Mesodermal cell (in vitro differentiated cells): ENCODE measurements at regions not wholly inside any gene's neighbourhood (a gene's known extent, or its start where the extent isn't known, plus 50 kb on each side); places are given as distances from the start of the nearest gene placed in this dataset.

Experiments used
- H3K27ac ChIP-seq: 2 replicates; pipeline ENCODE4 v1.7.0; 2013; ENCODE audit warnings: mild to moderate bottlenecking, low read depth, low read length, moderate library complexity; ENCODE audit not compliant: severe bottlenecking
- H3K36me3 ChIP-seq: 2 replicates; pipeline ENCODE4 v1.7.1; 2013; ENCODE audit warnings: mild to moderate bottlenecking, low read length, moderate library complexity; ENCODE audit not compliant: control insufficient read depth, insufficient read depth
- H3K4me1 ChIP-seq: one replicate; pipeline ENCODE4 v1.7.1; 2013; ENCODE audit warnings: mild to moderate bottlenecking, low read length; ENCODE audit not compliant: insufficient read depth, control insufficient read depth, poor library complexity, severe bottlenecking
- H3K4me3 ChIP-seq: 2 replicates; pipeline ENCODE4 v1.7.0; 2013; ENCODE audit warnings: low read length, control low read depth, mild to moderate bottlenecking; ENCODE audit not compliant: insufficient read depth, poor library complexity, severe bottlenecking; ENCODE audit errors: extremely low read depth
- H3K9me3 ChIP-seq: 2 replicates; pipeline ENCODE4 v1.7.1; 2013; ENCODE audit warnings: mild to moderate bottlenecking, low read length, moderate library complexity; ENCODE audit not compliant: control insufficient read depth
- WGBS, 2 experiments: methylation state at CpG; one replicate each; pipeline ENCODE4 v1.1.5; 2013; ENCODE audit warnings: missing lambda C conversion rate in 2 of 2; ENCODE audit not compliant: insufficient coverage in 2 of 2; 5-methylcytosine and 5-hydroxymethylcytosine counted together

DNA sequence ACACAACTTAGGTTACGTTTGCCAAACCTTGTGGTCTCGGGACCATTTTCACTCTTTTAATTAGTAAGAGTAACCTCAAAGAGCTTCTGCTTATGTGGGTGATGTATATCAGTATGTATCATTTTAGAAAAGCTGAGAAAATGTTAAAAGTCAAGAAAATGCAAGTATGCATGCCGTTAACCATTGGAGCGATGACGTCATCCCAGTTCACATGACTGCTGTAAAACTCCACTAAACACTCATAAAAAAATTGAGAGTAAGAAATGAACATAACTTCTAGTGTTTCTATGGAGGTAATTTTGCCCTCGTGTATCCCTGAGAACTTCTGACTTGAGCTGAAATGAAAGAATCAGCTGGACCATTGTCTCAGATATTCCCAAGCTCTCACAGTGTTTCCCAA, 250.0 kb upstream of the CDH4 start:
- Histone ChIP-seq H3K4me1 (no peaks in the 10 kb centered on the region), H3K9me3 (no peaks in the 10 kb centered on the region), H3K36me3 (no peaks in the 10 kb centered on the region), H3K4me3 (no peak overlapping the region), H3K27ac (no peak overlapping the region)
- 92% methylated on average over 2 of the region's 6 CpGs; no CpG with 5 or more reads in 1 of the 2 experiments for WGBS, 2 experiments

DNA sequence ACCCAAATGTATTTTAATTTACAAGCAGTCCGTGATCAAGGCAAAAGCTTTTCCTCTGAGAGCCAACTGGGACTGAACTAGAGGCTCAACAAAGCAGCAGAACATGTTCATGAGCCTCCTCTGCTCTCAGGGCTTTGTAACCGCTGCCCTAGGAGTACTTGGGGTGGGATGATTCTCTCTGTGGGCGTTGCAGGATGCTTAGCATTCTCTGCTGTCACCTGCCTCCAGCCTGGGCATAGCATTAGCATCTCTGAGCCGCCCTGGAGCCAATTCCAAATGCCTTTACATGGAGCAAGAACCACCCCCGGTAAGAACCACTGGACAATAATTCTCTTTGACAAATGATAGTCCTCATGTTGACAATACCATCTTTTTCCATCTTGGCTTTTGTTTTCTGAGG, 237.6 kb upstream of the CDH4 start:
- Histone ChIP-seq H3K4me1 (no peaks in the 10 kb centered on the region), H3K9me3 (no peaks in the 10 kb centered on the region), H3K27ac (no peak overlapping the region), H3K4me3 (no peak overlapping the region), H3K36me3 (no peaks in the 10 kb centered on the region)
- WGBS, 2 experiments = 28 to 46% methylated on average over 4 of the region's 5 CpGs

- H3K4me3 ChIP-seq = no peak overlapping the region
- no peak overlapping the region for H3K27ac ChIP-seq
- H3K4me1 ChIP-seq = no peaks in the 10 kb centered on the region
- no peaks in the 10 kb centered on the region for H3K9me3 ChIP-seq
- H3K36me3 ChIP-seq = no peaks in the 10 kb centered on the region
- WGBS, 2 experiments = 84 to 85% methylated on average over 3 to 4 of the region's 6 CpGs
These were observed 236.5 kb upstream of the CDH4 start for GRCh38 chr20:61015602-61016001.

- H3K36me3 ChIP-seq = no peaks in the 10 kb centered on the region
- H3K4me3 ChIP-seq = no peak overlapping the region
- no peaks in the 10 kb centered on the region for H3K9me3 ChIP-seq
- no peaks in the 10 kb centered on the region for H3K4me1 ChIP-seq
- no peak overlapping the region for H3K27ac ChIP-seq
- WGBS, 2 experiments = 90 to 92% methylated on average over 7 to 12 of the region's 14 CpGs
These were observed 232.7 kb upstream of the CDH4 start for GRCh38 chr20:61019322-61019721.

DNA sequence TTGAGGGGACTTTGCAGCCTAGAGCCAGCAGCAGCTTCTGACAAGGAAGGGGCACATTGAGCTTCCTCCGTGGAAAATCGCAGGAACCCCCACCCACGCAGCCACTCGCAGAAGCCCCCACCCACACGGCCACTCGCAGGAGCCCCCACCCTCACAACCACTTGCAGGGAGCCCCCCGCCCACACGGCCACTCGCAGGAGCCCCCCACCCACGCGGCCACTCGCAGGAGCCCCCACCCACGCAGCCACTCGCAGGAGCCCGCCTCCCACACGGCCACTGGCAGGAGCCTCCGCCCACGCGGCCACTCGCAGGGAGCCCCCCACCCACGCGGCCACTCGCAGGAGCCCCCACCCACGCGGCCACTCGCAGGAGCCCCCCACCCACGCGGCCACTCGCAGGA, 228.4 kb upstream of the CDH4 start:
- H3K27ac ChIP-seq = no peak overlapping the region
- no peaks in the 10 kb centered on the region for H3K36me3 ChIP-seq
- H3K4me1 ChIP-seq = no peaks in the 10 kb centered on the region
- WGBS, 2 experiments = 80% methylated on average over 2 of the region's 29 CpGs; no CpG with 5 or more reads in 1 of the 2 experiments
- peaks cover 7% of the 10 kb centered on the region for H3K9me3 ChIP-seq
- no peak overlapping the region for H3K4me3 ChIP-seq

- no peak overlapping the region for H3K4me3 ChIP-seq
- 87% methylated on average over 11 of the region's 11 CpGs for WGBS, 2 experiments
These were observed 227.7 kb upstream of the CDH4 start for GRCh38 chr20:61024390-61024789.

GRCh38 chr20:61025536-61025935, 226.5 kb upstream of the CDH4 start:
- Histone ChIP-seq H3K4me3 (no peak overlapping the region), H3K4me1 (no peaks in the 10 kb centered on the region), H3K36me3 (no peaks in the 10 kb centered on the region), H3K9me3 (peaks cover 7% of the 10 kb centered on the region), H3K27ac (no peak overlapping the region)
- 80 to 89% methylated on average over 4 to 6 of the region's 10 CpGs for WGBS, 2 experiments

More at GRCh38 chr20:61024390-61024789, 227.7 kb upstream of the CDH4 start:
- Histone ChIP-seq H3K36me3 (no peaks in the 10 kb centered on the region), H3K9me3 (peaks cover 7% of the 10 kb centered on the region), H3K4me1 (no peaks in the 10 kb centered on the region), H3K27ac (no peak overlapping the region)

DNA sequence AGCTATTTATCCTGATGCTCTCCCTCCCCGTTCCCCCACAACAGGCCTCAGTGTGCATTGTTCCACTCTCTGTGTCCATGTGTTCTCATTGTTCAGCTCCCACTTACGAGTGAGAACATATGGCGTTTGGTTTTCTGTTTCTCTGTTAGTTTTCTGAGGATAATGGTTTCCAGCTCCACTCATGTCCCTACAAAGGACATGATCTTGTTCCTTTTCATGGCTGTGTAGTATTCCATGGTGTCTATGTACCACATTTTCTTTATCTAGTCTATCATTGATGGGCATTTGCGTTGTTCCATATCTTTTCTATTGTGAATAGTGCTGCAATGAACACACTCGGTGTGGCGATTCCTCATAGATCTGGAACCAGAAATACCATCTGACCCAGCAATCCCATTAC, 225.9 kb upstream of the CDH4 start:
- H3K36me3 ChIP-seq = no peaks in the 10 kb centered on the region
- H3K9me3 ChIP-seq = peaks cover 7% of the 10 kb centered on the region
- no peak overlapping the region for H3K4me3 ChIP-seq
- no peaks in the 10 kb centered on the region for H3K4me1 ChIP-seq
- WGBS, 2 experiments = 90 to 100% methylated on average over 1 to 2 of the region's 6 CpGs
- no peak overlapping the region for H3K27ac ChIP-seq

GRCh38 chr20:61026731-61027130, 225.3 kb upstream of the CDH4 start:
- Histone ChIP-seq H3K36me3 (no peaks in the 10 kb centered on the region), H3K4me1 (no peaks in the 10 kb centered on the region), H3K4me3 (no peak overlapping the region), H3K27ac (no peak overlapping the region), H3K9me3 (peaks cover 7% of the 10 kb centered on the region)
- 68 to 86% methylated on average over 4 to 5 of the region's 5 CpGs for WGBS, 2 experiments

DNA sequence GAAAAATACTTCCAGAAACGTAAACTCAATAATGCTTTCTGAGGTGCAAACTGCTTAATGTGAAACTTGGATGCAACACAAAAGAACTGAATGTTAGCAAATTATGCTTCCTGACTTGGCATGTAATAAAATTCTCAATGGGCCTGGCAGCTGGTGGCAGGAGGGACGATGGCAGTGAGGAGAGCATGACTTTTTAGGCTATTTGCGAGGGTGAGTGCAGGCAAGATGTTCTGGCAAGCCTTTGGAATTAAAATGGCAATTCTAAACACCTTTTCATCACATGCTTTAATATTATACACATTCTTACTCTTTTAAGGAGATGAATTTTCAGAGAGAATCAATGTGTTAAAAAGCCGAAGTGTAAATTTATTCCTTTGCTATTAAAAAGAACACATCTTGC, 224.8 kb upstream of the CDH4 start:
- WGBS, 2 experiments = 33 to 50% methylated on average over 1 of the region's 4 CpGs
- Histone ChIP-seq H3K4me1 (no peaks in the 10 kb centered on the region), H3K27ac (no peak overlapping the region), H3K36me3 (no peaks in the 10 kb centered on the region), H3K4me3 (no peak overlapping the region), H3K9me3 (peaks cover 7% of the 10 kb centered on the region)

- Histone ChIP-seq H3K36me3 (no peaks in the 10 kb centered on the region), H3K9me3 (peaks cover 7% of the 10 kb centered on the region), H3K4me1 (no peaks in the 10 kb centered on the region), H3K27ac (no peak overlapping the region), H3K4me3 (no peak overlapping the region)
These were observed 221.9 kb upstream of the CDH4 start for GRCh38 chr20:61030130-61030529.
